ENCODE measurements at regions not wholly inside any gene's neighbourhood (a gene's known extent, or its start where the extent isn't known, plus 50 kb on each side); places are given as distances from the start of the nearest gene placed in this dataset.

GRCh38 chr1:5448486-5448885 is 543.7 kb downstream of the NPHP4 start:
- no peaks in the 10 kb centered on the region for H3K27me3 ChIP-seq (ENCODE audit: low read depth, low read length)
- H3K9me3 ChIP-seq (ENCODE audit: control insufficient read depth in 1 of 2, low read length in 2 of 2) = peaks cover 0 to 3% of the 10 kb centered on the region in 2 donors
- no peak overlapping the region for H3K4me3 ChIP-seq (ENCODE audit: low read depth in 1 of 2, low read length in 2 of 2)
- H3K27ac ChIP-seq (ENCODE audit: low read length) = no peak overlapping the region
- H3K4me1 ChIP-seq (ENCODE audit: control insufficient read depth in 1 of 2, insufficient read depth in 2 of 2, low read length in 2 of 2) = no peaks in the 10 kb centered on the region
- H3K36me3 ChIP-seq (ENCODE audit: control insufficient read depth in 1 of 2, insufficient read depth in 2 of 2, low read length in 2 of 2) = no peaks in the 10 kb centered on the region

GRCh38 chr1:5447503-5447960 is 544.7 kb downstream of the NPHP4 start:
- Histone ChIP-seq H3K9me3 (ENCODE audit: control insufficient read depth in 1 of 2, low read length in 2 of 2) (peaks cover 0 to 3% of the 10 kb centered on the region in 2 donors), H3K27me3 (ENCODE audit: low read depth, low read length) (no peaks in the 10 kb centered on the region), H3K36me3 (ENCODE audit: control insufficient read depth in 1 of 2, insufficient read depth in 2 of 2, low read length in 2 of 2) (no peaks in the 10 kb centered on the region), H3K4me1 (ENCODE audit: control insufficient read depth in 1 of 2, insufficient read depth in 2 of 2, low read length in 2 of 2) (no peaks in the 10 kb centered on the region), H3K4me3 (ENCODE audit: low read depth in 1 of 2, low read length in 2 of 2) (no peak overlapping the region), H3K27ac (ENCODE audit: low read length) (no peak overlapping the region)

- H3K4me3 ChIP-seq (ENCODE audit: low read depth in 1 of 2, low read length in 2 of 2) = no peak overlapping the region
- H3K36me3 ChIP-seq (ENCODE audit: control insufficient read depth in 1 of 2, insufficient read depth in 2 of 2, low read length in 2 of 2) = no peaks in the 10 kb centered on the region
- H3K27me3 ChIP-seq (ENCODE audit: low read depth, low read length) = no peaks in the 10 kb centered on the region
- no peak overlapping the region for H3K27ac ChIP-seq (ENCODE audit: low read length)
- peaks cover 4 to 11% of the 10 kb centered on the region in 2 donors for H3K9me3 ChIP-seq (ENCODE audit: control insufficient read depth in 1 of 2, low read length in 2 of 2)
- no peaks in the 10 kb centered on the region for H3K4me1 ChIP-seq (ENCODE audit: control insufficient read depth in 1 of 2, insufficient read depth in 2 of 2, low read length in 2 of 2)
These were observed 547.8 kb downstream of the NPHP4 start for GRCh38 chr1:5444396-5444795.

GRCh38 chr1:5436808-5437207 is 555.4 kb downstream of the NPHP4 start:
- Histone ChIP-seq H3K27ac (ENCODE audit: low read length) (no peak overlapping the region), H3K4me1 (ENCODE audit: control insufficient read depth in 1 of 2, insufficient read depth in 2 of 2, low read length in 2 of 2) (no peaks in the 10 kb centered on the region), H3K27me3 (ENCODE audit: low read depth, low read length) (no peaks in the 10 kb centered on the region), H3K4me3 (ENCODE audit: low read depth in 1 of 2, low read length in 2 of 2) (no peak overlapping the region), H3K36me3 (ENCODE audit: control insufficient read depth in 1 of 2, insufficient read depth in 2 of 2, low read length in 2 of 2) (no peaks in the 10 kb centered on the region), H3K9me3 (ENCODE audit: control insufficient read depth in 1 of 2, low read length in 2 of 2) (peaks cover 4 to 14% of the 10 kb centered on the region in 2 donors)

- Histone ChIP-seq H3K36me3 (ENCODE audit: control insufficient read depth in 1 of 2, insufficient read depth in 2 of 2, low read length in 2 of 2) (no peaks in the 10 kb centered on the region), H3K27me3 (ENCODE audit: low read depth, low read length) (no peaks in the 10 kb centered on the region), H3K9me3 (ENCODE audit: control insufficient read depth in 1 of 2, low read length in 2 of 2) (peaks cover 4 to 14% of the 10 kb centered on the region in 2 donors), H3K4me1 (ENCODE audit: control insufficient read depth in 1 of 2, insufficient read depth in 2 of 2, low read length in 2 of 2) (no peaks in the 10 kb centered on the region), H3K27ac (ENCODE audit: low read length) (no peak overlapping the region), H3K4me3 (ENCODE audit: low read depth in 1 of 2, low read length in 2 of 2) (no peak overlapping the region)
These were observed 556.8 kb downstream of the NPHP4 start for GRCh38 chr1:5435414-5435813.

- Histone ChIP-seq H3K4me3 (ENCODE audit: low read depth in 1 of 2, low read length in 2 of 2) (no peak overlapping the region), H3K27me3 (ENCODE audit: low read depth, low read length) (peaks cover 4% of the 10 kb centered on the region), H3K9me3 (ENCODE audit: control insufficient read depth in 1 of 2, low read length in 2 of 2) (no peaks in the 10 kb centered on the region), H3K36me3 (ENCODE audit: control insufficient read depth in 1 of 2, insufficient read depth in 2 of 2, low read length in 2 of 2) (no peaks in the 10 kb centered on the region), H3K27ac (ENCODE audit: low read length) (no peak overlapping the region), H3K4me1 (ENCODE audit: control insufficient read depth in 1 of 2, insufficient read depth in 2 of 2, low read length in 2 of 2) (no peaks in the 10 kb centered on the region)
These were observed 559.8 kb downstream of the NPHP4 start for GRCh38 chr1:5432436-5432835.

GRCh38 chr1:5430911-5431697 is 561.1 kb downstream of the NPHP4 start:
- no peaks in the 10 kb centered on the region for H3K36me3 ChIP-seq (ENCODE audit: control insufficient read depth in 1 of 2, insufficient read depth in 2 of 2, low read length in 2 of 2)
- no peak overlapping the region for H3K27ac ChIP-seq (ENCODE audit: low read length)
- H3K4me1 ChIP-seq (ENCODE audit: control insufficient read depth in 1 of 2, insufficient read depth in 2 of 2, low read length in 2 of 2) = no peaks in the 10 kb centered on the region
- H3K27me3 ChIP-seq (ENCODE audit: low read depth, low read length) = peaks cover 4% of the 10 kb centered on the region
- H3K4me3 ChIP-seq (ENCODE audit: low read depth in 1 of 2, low read length in 2 of 2) = no peak overlapping the region
- H3K9me3 ChIP-seq (ENCODE audit: control insufficient read depth in 1 of 2, low read length in 2 of 2) = no peaks in the 10 kb centered on the region

GRCh38 chr1:5430136-5430535 is 562.1 kb downstream of the NPHP4 start:
- H3K9me3 ChIP-seq (ENCODE audit: control insufficient read depth in 1 of 2, low read length in 2 of 2) = no peaks in the 10 kb centered on the region
- H3K4me3 ChIP-seq (ENCODE audit: low read depth in 1 of 2, low read length in 2 of 2) = no peak overlapping the region
- H3K36me3 ChIP-seq (ENCODE audit: control insufficient read depth in 1 of 2, insufficient read depth in 2 of 2, low read length in 2 of 2) = no peaks in the 10 kb centered on the region
- H3K27ac ChIP-seq (ENCODE audit: low read length) = no peak overlapping the region
- H3K27me3 ChIP-seq (ENCODE audit: low read depth, low read length) = peaks cover 8% of the 10 kb centered on the region
- no peaks in the 10 kb centered on the region for H3K4me1 ChIP-seq (ENCODE audit: control insufficient read depth in 1 of 2, insufficient read depth in 2 of 2, low read length in 2 of 2)

- H3K9me3 ChIP-seq (ENCODE audit: control insufficient read depth in 1 of 2, low read length in 2 of 2) = no peaks in the 10 kb centered on the region
- peaks cover 14% of the 10 kb centered on the region for H3K27me3 ChIP-seq (ENCODE audit: low read depth, low read length)
- no peaks in the 10 kb centered on the region for H3K4me1 ChIP-seq (ENCODE audit: control insufficient read depth in 1 of 2, insufficient read depth in 2 of 2, low read length in 2 of 2)
- H3K27ac ChIP-seq (ENCODE audit: low read length) = no peak overlapping the region
- no peak overlapping the region for H3K4me3 ChIP-seq (ENCODE audit: low read depth in 1 of 2, low read length in 2 of 2)
- H3K36me3 ChIP-seq (ENCODE audit: control insufficient read depth in 1 of 2, insufficient read depth in 2 of 2, low read length in 2 of 2) = no peaks in the 10 kb centered on the region
These were observed 563.9 kb downstream of the NPHP4 start for GRCh38 chr1:5428351-5428750.

GRCh38 chr1:5427026-5427613 is 565.1 kb downstream of the NPHP4 start:
- Histone ChIP-seq H3K4me1 (ENCODE audit: control insufficient read depth in 1 of 2, insufficient read depth in 2 of 2, low read length in 2 of 2) (no peaks in the 10 kb centered on the region), H3K9me3 (ENCODE audit: control insufficient read depth in 1 of 2, low read length in 2 of 2) (no peaks in the 10 kb centered on the region), H3K36me3 (ENCODE audit: control insufficient read depth in 1 of 2, insufficient read depth in 2 of 2, low read length in 2 of 2) (no peaks in the 10 kb centered on the region), H3K27ac (ENCODE audit: low read length) (no peak overlapping the region), H3K27me3 (ENCODE audit: low read depth, low read length) (peaks cover 14% of the 10 kb centered on the region), H3K4me3 (ENCODE audit: low read depth in 1 of 2, low read length in 2 of 2) (no peak overlapping the region)

- H3K27me3 ChIP-seq (ENCODE audit: low read depth, low read length) = peaks cover 14% of the 10 kb centered on the region
These were observed 567.2 kb downstream of the NPHP4 start for GRCh38 chr1:5424802-5425703.

More at GRCh38 chr1:5424802-5425703, 567.2 kb downstream of the NPHP4 start:
- Histone ChIP-seq H3K36me3 (ENCODE audit: control insufficient read depth in 1 of 2, insufficient read depth in 2 of 2, low read length in 2 of 2) (no peaks in the 10 kb centered on the region), H3K4me3 (ENCODE audit: low read depth in 1 of 2, low read length in 2 of 2) (no peak overlapping the region), H3K4me1 (ENCODE audit: control insufficient read depth in 1 of 2, insufficient read depth in 2 of 2, low read length in 2 of 2) (no peaks in the 10 kb centered on the region), H3K9me3 (ENCODE audit: control insufficient read depth in 1 of 2, low read length in 2 of 2) (no peaks in the 10 kb centered on the region), H3K27ac (ENCODE audit: low read length) (no peak overlapping the region)

Data from muscle layer of duodenum (tissue), 2 donors.